Endothelial cell (in vitro differentiated cells): ENCODE measurements at regions not wholly inside any gene's neighbourhood (a gene's known extent, or its start where the extent isn't known, plus 50 kb on each side); places are given as distances from the start of the nearest gene placed in this dataset.

ENCODE experiments used
- DNase-seq: peaks from one replicate; pipeline ENCODE4 v3.0.0; 2021; ENCODE audit warnings: low spot score
- H3K27ac Mint-ChIP-seq: one replicate; pipeline ENCODE4 v1.8.0; 2021; ENCODE audit warnings: mixed read lengths, inconsistent platforms; ENCODE audit not compliant: unreplicated experiment
- H3K27me3 Mint-ChIP-seq: one replicate; pipeline ENCODE4 v1.8.0; 2021; ENCODE audit warnings: mild to moderate bottlenecking, moderate library complexity, mixed read lengths, inconsistent platforms; ENCODE audit not compliant: unreplicated experiment
- H3K36me3 Mint-ChIP-seq: one replicate; pipeline ENCODE4 v1.8.0; 2021; ENCODE audit warnings: mild to moderate bottlenecking, low read depth, mixed read lengths, inconsistent platforms; ENCODE audit not compliant: unreplicated experiment
- H3K4me1 Mint-ChIP-seq: one replicate; pipeline ENCODE4 v1.8.0; 2021; ENCODE audit warnings: mild to moderate bottlenecking, mixed read lengths, inconsistent platforms; ENCODE audit not compliant: unreplicated experiment
- H3K4me3 Mint-ChIP-seq: one replicate; pipeline ENCODE4 v1.8.0; 2021; ENCODE audit warnings: mild to moderate bottlenecking, mixed read lengths, inconsistent platforms; ENCODE audit not compliant: unreplicated experiment
- H3K9me3 Mint-ChIP-seq: one replicate; pipeline ENCODE4 v1.8.0; 2021; ENCODE audit warnings: mixed read lengths, inconsistent platforms; ENCODE audit not compliant: unreplicated experiment
- TF ChIP-seq, protein P1 (sequence below): fragments of 200-600 bp; sonication (generic); IDR thresholded peaks from one replicate; pipeline ENCODE4 v1.5.0; 2021; ENCODE audit warnings: antibody characterized with exemption; ENCODE audit not compliant: unreplicated experiment

DNA sequence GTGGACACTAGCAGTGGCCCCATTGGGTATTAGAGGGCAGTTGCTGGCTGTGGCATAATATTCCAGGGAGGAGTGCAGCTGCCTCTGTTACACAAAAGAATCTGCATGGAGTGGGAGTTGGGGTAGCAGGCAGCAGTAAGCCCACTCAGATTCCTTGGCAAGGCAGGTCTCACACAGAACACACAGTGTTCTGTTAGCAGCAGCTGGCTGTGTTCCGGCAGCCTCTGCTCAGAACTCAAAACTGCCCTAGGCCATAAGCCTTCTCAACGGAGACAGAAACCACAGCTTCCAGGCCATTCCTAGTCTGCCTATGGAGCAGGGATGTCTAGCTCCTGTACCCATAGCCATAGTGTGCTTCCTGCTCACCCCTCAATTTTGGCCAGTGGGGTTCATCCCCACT lies 1085.4 kb downstream of the SLC6A15 start:
- H3K27ac Mint-ChIP-seq = no peak overlapping the region
- DNase-seq = no peak
- H3K4me3 Mint-ChIP-seq = no peak overlapping the region
- H3K9me3 Mint-ChIP-seq = no peaks in the 10 kb centered on the region
- no peaks in the 10 kb centered on the region for H3K36me3 Mint-ChIP-seq
- H3K4me1 Mint-ChIP-seq = no peaks in the 10 kb centered on the region
- H3K27me3 Mint-ChIP-seq = no peaks in the 10 kb centered on the region
- TF ChIP-seq, protein P1, sequence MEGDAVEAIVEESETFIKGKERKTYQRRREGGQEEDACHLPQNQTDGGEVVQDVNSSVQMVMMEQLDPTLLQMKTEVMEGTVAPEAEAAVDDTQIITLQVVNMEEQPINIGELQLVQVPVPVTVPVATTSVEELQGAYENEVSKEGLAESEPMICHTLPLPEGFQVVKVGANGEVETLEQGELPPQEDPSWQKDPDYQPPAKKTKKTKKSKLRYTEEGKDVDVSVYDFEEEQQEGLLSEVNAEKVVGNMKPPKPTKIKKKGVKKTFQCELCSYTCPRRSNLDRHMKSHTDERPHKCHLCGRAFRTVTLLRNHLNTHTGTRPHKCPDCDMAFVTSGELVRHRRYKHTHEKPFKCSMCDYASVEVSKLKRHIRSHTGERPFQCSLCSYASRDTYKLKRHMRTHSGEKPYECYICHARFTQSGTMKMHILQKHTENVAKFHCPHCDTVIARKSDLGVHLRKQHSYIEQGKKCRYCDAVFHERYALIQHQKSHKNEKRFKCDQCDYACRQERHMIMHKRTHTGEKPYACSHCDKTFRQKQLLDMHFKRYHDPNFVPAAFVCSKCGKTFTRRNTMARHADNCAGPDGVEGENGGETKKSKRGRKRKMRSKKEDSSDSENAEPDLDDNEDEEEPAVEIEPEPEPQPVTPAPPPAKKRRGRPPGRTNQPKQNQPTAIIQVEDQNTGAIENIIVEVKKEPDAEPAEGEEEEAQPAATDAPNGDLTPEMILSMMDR = no peak

DNA sequence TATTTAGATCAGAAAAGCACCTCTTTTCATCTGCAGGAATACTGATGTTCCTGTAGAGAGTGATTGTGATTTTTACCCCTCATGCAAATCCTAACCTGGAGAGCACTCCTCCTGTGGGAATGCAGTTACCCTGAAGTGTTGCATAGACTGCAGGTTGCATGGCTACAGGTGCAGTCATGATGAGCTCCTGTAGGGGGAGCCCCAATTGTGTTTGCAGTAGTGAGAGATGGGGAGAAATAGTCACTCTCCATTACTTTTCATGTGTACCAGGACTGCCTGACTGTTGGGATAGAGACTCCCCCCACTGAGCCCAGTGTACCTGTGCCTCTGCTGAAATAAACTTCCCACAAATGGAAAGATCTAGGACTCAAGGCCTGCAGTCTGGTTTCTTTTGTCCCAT lies 1086.5 kb downstream of the SLC6A15 start:
- Mint-ChIP-seq H3K36me3 (no peaks in the 10 kb centered on the region), H3K4me1 (no peaks in the 10 kb centered on the region), H3K27me3 (no peaks in the 10 kb centered on the region), H3K9me3 (no peaks in the 10 kb centered on the region), H3K4me3 (no peak overlapping the region), H3K27ac (no peak overlapping the region)
- TF ChIP-seq, protein P1 = peak; percentile 78
- DNase-seq = peak; percentile 71

DNA sequence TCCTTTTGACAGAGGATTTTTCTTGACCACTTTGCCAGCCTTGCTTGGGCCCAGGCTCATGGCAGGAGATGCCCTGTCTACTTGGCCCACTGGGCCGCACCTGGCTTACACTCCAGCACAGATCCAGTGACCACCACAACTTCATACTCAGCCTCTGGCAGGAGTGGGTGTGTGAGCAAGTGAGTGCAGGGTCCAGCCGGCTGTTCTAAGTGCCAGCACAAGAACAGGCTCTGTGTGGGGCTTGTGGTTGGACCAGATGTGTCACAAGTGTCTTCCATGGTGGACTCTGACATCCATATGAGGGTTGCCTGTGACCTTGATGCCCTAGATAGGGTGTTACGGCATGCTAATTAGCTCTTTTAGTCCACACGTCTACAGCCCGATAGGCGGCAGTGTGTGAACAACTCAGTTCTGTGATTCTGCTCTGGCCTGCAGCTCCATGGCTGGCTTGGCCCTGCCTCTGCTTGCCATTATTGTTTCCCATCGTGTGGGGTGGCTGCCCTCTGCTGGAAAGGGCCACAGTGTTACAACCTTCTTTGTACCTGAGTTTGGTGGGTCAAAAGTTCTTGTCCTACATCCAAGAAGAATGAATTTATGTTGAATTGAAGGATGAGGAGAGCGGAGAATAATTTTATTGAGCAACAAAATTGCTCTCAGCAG lies 1089.1 kb downstream of the SLC6A15 start:
- TF ChIP-seq, protein P1 = peak; percentile 54
- Mint-ChIP-seq H3K27me3 (no peaks in the 10 kb centered on the region), H3K9me3 (no peaks in the 10 kb centered on the region)

DNA sequence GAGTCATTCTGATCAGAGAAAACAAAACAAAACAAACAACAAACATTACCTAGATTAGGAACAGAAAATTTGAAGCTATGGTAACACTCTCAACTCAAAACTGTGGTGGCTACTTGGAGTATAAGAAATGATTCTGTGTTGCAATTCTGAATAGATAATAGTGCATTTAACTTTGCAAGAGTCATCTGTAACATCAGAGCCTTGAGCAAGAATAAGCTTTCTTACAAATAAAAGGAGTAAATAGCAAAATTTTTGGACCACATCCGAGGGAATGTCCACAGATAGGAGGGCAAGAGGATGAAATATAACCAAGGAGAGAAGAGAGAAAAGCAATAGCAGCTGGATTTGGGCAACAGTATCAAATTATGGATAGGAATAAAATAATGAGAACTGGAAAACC lies 1090.6 kb downstream of the SLC6A15 start:
- H3K4me1 Mint-ChIP-seq = no peaks in the 10 kb centered on the region
- no peak overlapping the region for H3K27ac Mint-ChIP-seq
- TF ChIP-seq, protein P1 = no peak
- H3K27me3 Mint-ChIP-seq = no peaks in the 10 kb centered on the region
- no peak for DNase-seq
- H3K36me3 Mint-ChIP-seq = no peaks in the 10 kb centered on the region
- no peaks in the 10 kb centered on the region for H3K9me3 Mint-ChIP-seq
- H3K4me3 Mint-ChIP-seq = no peak overlapping the region

More for the DNA sequence above, 1089.1 kb downstream of the SLC6A15 start:
- no peaks in the 10 kb centered on the region for H3K36me3 Mint-ChIP-seq
- no peaks in the 10 kb centered on the region for H3K4me1 Mint-ChIP-seq
- peak; percentile 78 for DNase-seq
- H3K4me3 Mint-ChIP-seq = no peak overlapping the region
- H3K27ac Mint-ChIP-seq = no peak overlapping the region

DNA sequence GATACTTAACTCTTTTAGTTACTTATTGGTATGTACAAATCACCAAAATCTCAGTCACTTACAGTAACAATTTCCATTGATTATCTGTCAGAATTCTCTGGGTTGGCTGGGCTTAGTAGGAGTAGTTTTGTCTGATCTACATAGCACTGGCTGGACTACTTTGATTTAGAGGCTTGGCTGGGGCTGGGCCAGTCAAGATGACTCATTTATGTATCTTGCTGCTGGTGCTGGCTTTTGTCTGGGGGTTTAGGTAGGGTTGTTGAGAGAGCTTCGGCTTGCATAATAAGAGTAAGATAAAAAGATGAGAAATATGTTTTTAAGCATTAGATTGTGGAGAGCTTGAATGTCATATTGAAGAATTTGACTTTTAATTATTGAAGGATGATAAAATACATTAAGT lies 1093.7 kb downstream of the SLC6A15 start:
- H3K27me3 Mint-ChIP-seq = no peaks in the 10 kb centered on the region
- H3K36me3 Mint-ChIP-seq = no peaks in the 10 kb centered on the region
- TF ChIP-seq, protein P1 = no peak
- no peaks in the 10 kb centered on the region for H3K9me3 Mint-ChIP-seq
- no peak for DNase-seq
- H3K4me1 Mint-ChIP-seq = no peaks in the 10 kb centered on the region
- no peak overlapping the region for H3K4me3 Mint-ChIP-seq
- H3K27ac Mint-ChIP-seq = no peak overlapping the region
